MM.1S (cell line): ENCODE measurements at regions not wholly inside any gene's neighbourhood (a gene's known extent, or its start where the extent isn't known, plus 50 kb on each side); places are given as distances from the start of the nearest gene placed in this dataset.

ENCODE experiments used
- EZH2 ChIP-seq: fragments of 300-600 bp; sonication (generic); optimal IDR thresholded peaks from 2 replicates; pipeline ENCODE3; 2017; ENCODE audit warnings: low read depth, mild to moderate bottlenecking, antibody characterized with exemption, low read length, mixed read lengths
- EZH2phosphoT487 ChIP-seq: fragments of 300-600 bp; sonication (generic); IDR thresholded peaks from 2 replicates; pipeline ENCODE4 v1.6.1; 2018; ENCODE audit warnings: antibody characterized with exemption, low read length
- TF ChIP-seq, protein P1 (sequence below): fragments of 300-600 bp; sonication (generic); IDR thresholded peaks from 2 replicates; pipeline ENCODE4 v1.5.1; 2016; ENCODE audit warnings: antibody characterized with exemption, low read length, mixed read lengths

- TF ChIP-seq EZH2, result no peak
- TF ChIP-seq, protein P1, sequence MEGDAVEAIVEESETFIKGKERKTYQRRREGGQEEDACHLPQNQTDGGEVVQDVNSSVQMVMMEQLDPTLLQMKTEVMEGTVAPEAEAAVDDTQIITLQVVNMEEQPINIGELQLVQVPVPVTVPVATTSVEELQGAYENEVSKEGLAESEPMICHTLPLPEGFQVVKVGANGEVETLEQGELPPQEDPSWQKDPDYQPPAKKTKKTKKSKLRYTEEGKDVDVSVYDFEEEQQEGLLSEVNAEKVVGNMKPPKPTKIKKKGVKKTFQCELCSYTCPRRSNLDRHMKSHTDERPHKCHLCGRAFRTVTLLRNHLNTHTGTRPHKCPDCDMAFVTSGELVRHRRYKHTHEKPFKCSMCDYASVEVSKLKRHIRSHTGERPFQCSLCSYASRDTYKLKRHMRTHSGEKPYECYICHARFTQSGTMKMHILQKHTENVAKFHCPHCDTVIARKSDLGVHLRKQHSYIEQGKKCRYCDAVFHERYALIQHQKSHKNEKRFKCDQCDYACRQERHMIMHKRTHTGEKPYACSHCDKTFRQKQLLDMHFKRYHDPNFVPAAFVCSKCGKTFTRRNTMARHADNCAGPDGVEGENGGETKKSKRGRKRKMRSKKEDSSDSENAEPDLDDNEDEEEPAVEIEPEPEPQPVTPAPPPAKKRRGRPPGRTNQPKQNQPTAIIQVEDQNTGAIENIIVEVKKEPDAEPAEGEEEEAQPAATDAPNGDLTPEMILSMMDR, result no peak
- TF ChIP-seq EZH2phosphoT487, result no peak
Observed at GRCh38 chr5:143878430-143878829, 66.5 kb downstream of the HMHB1 start.
